LNCaP clone FGC (cell line): ENCODE measurements at regions not wholly inside any gene's neighbourhood (a gene's known extent, or its start where the extent isn't known, plus 50 kb on each side); places are given as distances from the start of the nearest gene placed in this dataset.
A peak's percentile ranks its signal among the peaks of the same experiment; 100 is the strongest.

Experiments
- DNase-seq: peaks from one replicate; pipeline ENCODE4 v3.0.0-alpha.2; 2011; ENCODE audit warnings: low read depth
- H3K4me3 ChIP-seq: 2 replicates; pipeline ENCODE4 v1.5.1; 2011; ENCODE audit warnings: mild to moderate bottlenecking, low read depth, low read length, control low read depth
- TF ChIP-seq, protein P1 (sequence below): IDR thresholded peaks from 2 replicates; pipeline ENCODE4 v1.5.1; 2012; ENCODE audit warnings: mild to moderate bottlenecking; ENCODE audit not compliant: control insufficient read depth, insufficient read depth; ENCODE audit errors: extremely low read depth

GRCh38 chr5:96033116-96033515, 71.5 kb upstream of the ELL2 start:
- TF ChIP-seq, protein P1, sequence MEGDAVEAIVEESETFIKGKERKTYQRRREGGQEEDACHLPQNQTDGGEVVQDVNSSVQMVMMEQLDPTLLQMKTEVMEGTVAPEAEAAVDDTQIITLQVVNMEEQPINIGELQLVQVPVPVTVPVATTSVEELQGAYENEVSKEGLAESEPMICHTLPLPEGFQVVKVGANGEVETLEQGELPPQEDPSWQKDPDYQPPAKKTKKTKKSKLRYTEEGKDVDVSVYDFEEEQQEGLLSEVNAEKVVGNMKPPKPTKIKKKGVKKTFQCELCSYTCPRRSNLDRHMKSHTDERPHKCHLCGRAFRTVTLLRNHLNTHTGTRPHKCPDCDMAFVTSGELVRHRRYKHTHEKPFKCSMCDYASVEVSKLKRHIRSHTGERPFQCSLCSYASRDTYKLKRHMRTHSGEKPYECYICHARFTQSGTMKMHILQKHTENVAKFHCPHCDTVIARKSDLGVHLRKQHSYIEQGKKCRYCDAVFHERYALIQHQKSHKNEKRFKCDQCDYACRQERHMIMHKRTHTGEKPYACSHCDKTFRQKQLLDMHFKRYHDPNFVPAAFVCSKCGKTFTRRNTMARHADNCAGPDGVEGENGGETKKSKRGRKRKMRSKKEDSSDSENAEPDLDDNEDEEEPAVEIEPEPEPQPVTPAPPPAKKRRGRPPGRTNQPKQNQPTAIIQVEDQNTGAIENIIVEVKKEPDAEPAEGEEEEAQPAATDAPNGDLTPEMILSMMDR, result no peak
- no peak for DNase-seq
- no peak overlapping the region for H3K4me3 ChIP-seq

GRCh38 chr5:96031811-96032261, 70.2 kb upstream of the ELL2 start:
- TF ChIP-seq, protein P1, result no peak
- no peak overlapping the region for H3K4me3 ChIP-seq
- DNase-seq, result no peak

DNA sequence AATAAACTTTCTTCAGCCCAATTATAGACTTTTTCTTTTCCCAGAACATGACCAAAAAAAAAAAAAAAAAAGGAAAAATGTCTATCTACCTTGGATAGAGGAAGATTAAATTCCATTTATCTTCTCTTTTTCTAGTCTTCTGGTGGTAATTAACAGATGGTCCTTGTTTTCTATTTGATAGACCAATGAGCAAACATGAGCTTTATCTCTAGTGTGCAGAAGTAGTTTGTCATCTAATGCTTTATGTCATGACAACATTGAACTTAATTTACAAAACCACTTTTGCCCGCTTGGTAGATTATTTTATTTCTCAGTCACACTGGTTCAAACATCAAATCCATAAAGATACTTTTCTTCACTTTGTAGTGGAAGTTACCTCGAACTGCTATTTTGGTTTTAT, 69.5 kb upstream of the ELL2 start:
- TF ChIP-seq, protein P1, result no peak
- DNase-seq, result no peak
- no peak overlapping the region for H3K4me3 ChIP-seq

GRCh38 chr5:96026406-96027041, 64.9 kb upstream of the ELL2 start:
- TF ChIP-seq, protein P1, result no peak
- H3K4me3 ChIP-seq, result no peak overlapping the region
- no peak for DNase-seq

DNA sequence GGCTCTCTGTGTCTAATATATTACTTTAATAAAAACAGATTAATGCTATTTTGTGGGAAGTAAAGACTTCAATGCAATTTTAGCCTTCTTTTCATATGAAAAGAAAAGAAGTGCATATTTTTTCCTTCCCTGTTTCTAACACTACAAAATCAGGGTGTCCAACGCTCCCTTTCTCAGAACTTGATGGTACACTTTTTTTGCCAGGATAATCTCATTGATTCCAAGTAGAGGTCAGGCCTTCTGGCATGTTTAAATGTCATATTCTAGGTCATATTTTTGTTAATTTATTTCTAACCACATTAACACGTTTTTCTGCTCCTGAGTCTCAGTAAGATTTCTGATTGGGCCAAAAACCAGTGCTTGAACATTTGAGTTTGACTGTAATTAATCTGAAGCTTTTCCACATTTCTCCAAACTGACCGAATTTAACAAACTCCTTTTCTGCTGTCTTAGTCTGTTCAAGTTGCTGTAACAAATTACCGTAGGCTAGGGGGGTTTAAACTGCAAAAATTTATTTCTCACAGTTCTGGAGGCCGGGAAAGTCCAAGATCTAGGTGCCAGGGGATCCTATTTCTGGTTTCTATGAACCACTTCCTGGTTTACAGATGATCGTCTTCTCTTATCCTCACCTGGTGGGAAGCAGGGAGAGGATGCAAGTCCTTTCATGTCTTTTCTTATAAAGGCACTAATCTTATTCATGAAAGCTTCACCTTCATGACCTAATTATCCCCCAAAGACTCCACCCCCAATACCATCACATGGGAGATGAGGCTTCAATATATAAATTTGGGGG, 63.2 kb upstream of the ELL2 start:
- no peak overlapping the region for H3K4me3 ChIP-seq
- TF ChIP-seq, protein P1, result no peak
- peak; percentile 40 for DNase-seq

- TF ChIP-seq, protein P1, result no peak
- no peak for DNase-seq
- H3K4me3 ChIP-seq, result no peak overlapping the region
These were observed 61.9 kb upstream of the ELL2 start for GRCh38 chr5:96023518-96023917.
